ENCODE measurements at regions not wholly inside any gene's neighbourhood (a gene's known extent, or its start where the extent isn't known, plus 50 kb on each side); places are given as distances from the start of the nearest gene placed in this dataset.

DNA sequence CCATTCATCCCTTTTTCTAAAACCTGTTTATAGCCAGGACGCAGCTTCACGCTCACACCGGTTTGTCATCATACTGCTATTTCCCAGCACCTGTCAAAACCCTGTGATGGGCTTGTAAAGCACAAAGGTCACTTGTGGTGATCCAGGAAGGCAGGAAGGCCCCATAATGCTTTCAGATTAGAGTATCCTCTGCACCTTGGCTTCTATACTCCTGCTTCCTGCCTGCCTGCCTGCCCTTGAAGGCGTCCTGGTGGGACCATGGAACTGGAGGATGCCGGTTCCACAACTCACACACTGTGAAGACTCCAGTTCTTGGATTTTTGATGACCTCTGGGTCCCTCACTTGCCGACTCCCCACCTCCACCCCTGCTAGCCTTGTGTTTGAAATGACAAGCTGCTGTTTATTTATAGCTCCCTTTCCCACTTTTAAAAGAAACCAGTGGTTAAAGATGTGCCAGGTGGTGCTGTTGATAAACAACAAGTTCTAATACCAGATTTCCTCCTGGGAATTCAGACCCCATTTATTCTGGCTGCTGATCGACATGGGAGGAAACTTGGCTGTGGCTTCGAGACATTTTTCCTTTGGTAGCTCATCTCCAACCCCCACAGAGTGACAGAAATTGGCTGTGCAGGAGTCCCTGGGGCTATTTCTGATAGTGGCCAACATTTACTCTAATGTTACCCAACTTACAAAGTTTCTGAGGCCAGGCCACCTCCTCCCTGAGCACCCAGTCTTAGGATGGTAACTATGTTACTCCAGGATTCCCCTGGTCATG, 211.5 kb downstream of the KDR start:
- H3K4me1 Mint-ChIP-seq, result peaks cover 12% of the 10 kb centered on the region
- CTCF ChIA-PET, result interaction anchor here (0.5 kb wide), 1 partner anchor 696 kb away, joined by 3 read pairs; no protein-coding TSS in a partner anchor

GRCh38 chr4:54912155-54912554, 213.2 kb downstream of the KDR start:
- Mint-ChIP-seq H3K36me3 (ENCODE audit: low read depth) (no peaks in the 10 kb centered on the region), H3K4me1 (peaks cover 15% of the 10 kb centered on the region), H3K27ac (no peak overlapping the region), H3K4me3 (no peak overlapping the region), H3K27me3 (no peaks in the 10 kb centered on the region), H3K9me3 (peaks cover 3% of the 10 kb centered on the region)
- intact Hi-C loops (cut with micrococcal nuclease), result no loop called here
- ChIA-PET POLR2A (no interaction called here), CTCF (no interaction called here)
- TF ChIP-seq CTCF (IDR thresholded peaks at IDR 0.05), result no peak
- DNase-seq (no peak), ATAC-seq (ENCODE audit: low read depth) (no peak)

More for the DNA sequence above, 211.5 kb downstream of the KDR start:
- H3K9me3 Mint-ChIP-seq, result no peaks in the 10 kb centered on the region
- DNase-seq (no peak), ATAC-seq (ENCODE audit: low read depth) (no peak)
- H3K4me3 Mint-ChIP-seq, result no peak overlapping the region
- POLR2A ChIA-PET, result no interaction called here
- TF ChIP-seq CTCF (IDR thresholded peaks at IDR 0.05), result no peak
- no peak overlapping the region for H3K27ac Mint-ChIP-seq
- intact Hi-C loops (cut with micrococcal nuclease), result no loop called here
- H3K27me3 Mint-ChIP-seq, result no peaks in the 10 kb centered on the region
- no peaks in the 10 kb centered on the region for H3K36me3 Mint-ChIP-seq (ENCODE audit: low read depth)

DNA sequence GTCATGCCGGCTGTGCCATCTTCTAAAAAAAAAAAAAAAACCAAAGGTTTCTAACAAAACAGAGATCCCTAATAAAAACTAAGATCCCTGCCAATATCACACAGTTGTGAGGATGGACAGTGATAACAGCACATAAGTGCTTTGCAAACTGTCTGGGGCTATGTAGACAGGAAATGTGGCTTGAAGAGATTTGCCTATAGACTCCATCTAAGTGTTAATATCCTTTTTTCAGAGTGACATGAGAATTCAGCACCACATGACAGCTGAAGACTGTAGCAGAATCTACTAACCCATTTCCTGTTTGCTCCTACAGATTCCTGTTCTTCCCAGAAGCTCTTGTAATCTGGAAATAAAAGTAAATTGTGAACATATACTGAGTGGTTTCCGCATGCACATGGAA, 215.4 kb downstream of the KDR start:
- peaks cover 15% of the 10 kb centered on the region for H3K4me1 Mint-ChIP-seq
- H3K27ac Mint-ChIP-seq, result no peak overlapping the region
- CTCF ChIA-PET, result no interaction called here
- intact Hi-C loops (cut with micrococcal nuclease), result no loop called here
- peaks cover 15% of the 10 kb centered on the region for H3K9me3 Mint-ChIP-seq
- peaks cover 3% of the 10 kb centered on the region for H3K36me3 Mint-ChIP-seq (ENCODE audit: low read depth)
- DNase-seq (no peak), ATAC-seq (ENCODE audit: low read depth) (no peak)
- no peak overlapping the region for H3K4me3 Mint-ChIP-seq
- POLR2A ChIA-PET, result no interaction called here
- TF ChIP-seq CTCF (IDR thresholded peaks at IDR 0.05), result no peak
- no peaks in the 10 kb centered on the region for H3K27me3 Mint-ChIP-seq

- Mint-ChIP-seq H3K9me3 (peaks cover 15% of the 10 kb centered on the region), H3K4me1 (peaks cover 15% of the 10 kb centered on the region), H3K4me3 (no peak overlapping the region), H3K27ac (no peak overlapping the region), H3K27me3 (no peaks in the 10 kb centered on the region), H3K36me3 (ENCODE audit: low read depth) (peaks cover 3% of the 10 kb centered on the region)
- no peak for DNase-seq
- TF ChIP-seq CTCF (IDR thresholded peaks at IDR 0.05), result no peak
- intact Hi-C loops (cut with micrococcal nuclease), result no loop called here
- ATAC-seq (ENCODE audit: low read depth), result no peak
- POLR2A ChIA-PET, result no interaction called here
- CTCF ChIA-PET, result no interaction called here
Measured at GRCh38 chr4:54908763-54909162, 216.6 kb downstream of the KDR start.

DNA sequence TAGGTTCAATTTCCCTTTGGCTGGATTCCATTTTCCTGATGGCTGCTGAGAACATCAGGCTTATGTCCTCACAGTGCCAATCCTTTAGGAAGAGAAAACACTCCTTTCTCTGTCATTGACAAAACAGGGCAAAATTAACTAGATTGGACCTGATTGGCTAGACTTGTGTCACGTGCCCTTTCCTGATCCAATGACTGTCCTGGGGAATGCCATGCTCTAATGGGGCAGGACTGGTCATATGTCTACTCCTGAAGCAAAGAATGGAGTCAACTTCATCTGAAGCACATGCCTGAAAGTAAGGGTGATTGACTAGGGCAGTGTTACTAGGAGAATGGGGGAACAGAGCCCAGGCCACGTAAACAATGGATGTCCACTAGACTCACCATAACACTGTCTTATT, 220.4 kb downstream of the KDR start:
- no peak for TF ChIP-seq CTCF (IDR thresholded peaks at IDR 0.05)
- POLR2A ChIA-PET, result no interaction called here
- no peak overlapping the region for H3K27ac Mint-ChIP-seq
- no peak overlapping the region for H3K4me3 Mint-ChIP-seq
- CTCF ChIA-PET, result no interaction called here
- no peaks in the 10 kb centered on the region for H3K27me3 Mint-ChIP-seq
- H3K4me1 Mint-ChIP-seq, result peaks cover 11% of the 10 kb centered on the region
- H3K36me3 Mint-ChIP-seq (ENCODE audit: low read depth), result peaks cover 3% of the 10 kb centered on the region
- no peak for DNase-seq
- H3K9me3 Mint-ChIP-seq, result peaks cover 19% of the 10 kb centered on the region
- no peak for ATAC-seq (ENCODE audit: low read depth)
- intact Hi-C loops (cut with micrococcal nuclease), result no loop called here

All from activated B cell treated with CpG ODN at 0.5 μM for 24 hours (primary cell).